Liver (tissue), 3 donors: ENCODE measurements at regions not wholly inside any gene's neighbourhood (a gene's known extent, or its start where the extent isn't known, plus 50 kb on each side); places are given as distances from the start of the nearest gene placed in this dataset.

Experiments
- EGR1 ChIP-seq, 2 donors: IDR thresholded peaks; 2 replicates each; pipeline ENCODE4 v1.6.1; 2016 to 2018; ENCODE audit warnings: antibody characterized with exemption in 2 of 2, low read depth in 2 of 2
- RAD21 ChIP-seq, 2 donors: IDR thresholded peaks; 2 replicates each; pipeline ENCODE4 v1.6.1; 2016; ENCODE audit warnings: antibody characterized with exemption in 2 of 2, mild to moderate bottlenecking in 2 of 2
- TF ChIP-seq, protein P1 (sequence below): fragments of 150-350 bp; IDR thresholded peaks from 2 replicates; pipeline ENCODE4 v1.5.1; 2017; ENCODE audit warnings: improper control_type of control experiment, low read depth, low read length; ENCODE audit not compliant: missing input control
- donor health status: healthy.
- donor health status: healthy.

DNA sequence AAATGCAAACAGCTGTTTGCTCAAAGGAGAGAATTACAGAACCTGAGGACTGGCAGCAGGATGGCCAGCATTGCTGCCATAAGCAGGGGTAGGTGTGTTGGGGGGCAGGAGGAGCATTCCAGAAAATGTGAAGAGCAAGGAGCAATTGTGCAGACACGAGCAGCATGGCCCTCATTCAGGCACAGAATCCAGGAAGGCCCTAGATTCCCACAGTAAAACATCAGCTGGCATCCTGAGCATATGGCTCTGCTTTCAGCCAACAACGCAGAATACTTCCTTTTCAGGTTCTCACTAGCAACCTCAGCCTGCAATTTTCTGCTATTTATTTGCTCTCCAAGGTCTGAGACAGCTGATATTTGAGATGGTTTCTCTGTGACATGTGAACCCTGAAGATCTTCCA, 243.4 kb upstream of the POU3F2 start:
- TF ChIP-seq EGR1 (IDR thresholded peaks at IDR 0.05; ENCODE audit: low read depth in 2 of 2) (no peak), RAD21 (IDR thresholded peaks at IDR 0.05) (no peak)
- TF ChIP-seq, protein P1, sequence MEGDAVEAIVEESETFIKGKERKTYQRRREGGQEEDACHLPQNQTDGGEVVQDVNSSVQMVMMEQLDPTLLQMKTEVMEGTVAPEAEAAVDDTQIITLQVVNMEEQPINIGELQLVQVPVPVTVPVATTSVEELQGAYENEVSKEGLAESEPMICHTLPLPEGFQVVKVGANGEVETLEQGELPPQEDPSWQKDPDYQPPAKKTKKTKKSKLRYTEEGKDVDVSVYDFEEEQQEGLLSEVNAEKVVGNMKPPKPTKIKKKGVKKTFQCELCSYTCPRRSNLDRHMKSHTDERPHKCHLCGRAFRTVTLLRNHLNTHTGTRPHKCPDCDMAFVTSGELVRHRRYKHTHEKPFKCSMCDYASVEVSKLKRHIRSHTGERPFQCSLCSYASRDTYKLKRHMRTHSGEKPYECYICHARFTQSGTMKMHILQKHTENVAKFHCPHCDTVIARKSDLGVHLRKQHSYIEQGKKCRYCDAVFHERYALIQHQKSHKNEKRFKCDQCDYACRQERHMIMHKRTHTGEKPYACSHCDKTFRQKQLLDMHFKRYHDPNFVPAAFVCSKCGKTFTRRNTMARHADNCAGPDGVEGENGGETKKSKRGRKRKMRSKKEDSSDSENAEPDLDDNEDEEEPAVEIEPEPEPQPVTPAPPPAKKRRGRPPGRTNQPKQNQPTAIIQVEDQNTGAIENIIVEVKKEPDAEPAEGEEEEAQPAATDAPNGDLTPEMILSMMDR: no peak
